Panc1 (cell line): ENCODE measurements at regions not wholly inside any gene's neighbourhood (a gene's known extent, or its start where the extent isn't known, plus 50 kb on each side); places are given as distances from the start of the nearest gene placed in this dataset.

Source experiments
- ATAC-seq: fragments of 200-7000 bp; cut with Tn5 transposase; 2 replicates; pipeline ENCODE4 v1.9.1; 2020; ENCODE audit warnings: mild to moderate bottlenecking, moderate library complexity
- BruUV-seq: library from RNA; stranded (reverse); fragments of 400-500 nt; replicated peaks from 2 replicates; lab custom pipeline; 2021; lab: Mats Ljungman, UMichigan
- CTCF ChIA-PET: fragments of 300-600 bp; sonication (Branson Sonifier 250); formaldehyde crosslinking; loops from one replicate; lab custom pipeline; 2022; ENCODE audit warnings: antibody characterized with exemption; lab: Charles Lee
- POLR2A ChIA-PET: fragments of 300-600 bp; sonication (Branson Sonifier 250); formaldehyde crosslinking; loops from one replicate; lab custom pipeline; 2022; ENCODE audit warnings: antibody characterized with exemption; lab: Charles Lee
- DNase-seq: peaks from one replicate; pipeline ENCODE4 v3.0.0-alpha.2; 2010; ENCODE audit warnings: low read depth, low spot score
- H3K27ac ChIP-seq: 2 replicates; pipeline ENCODE4 v1.5.1; 2011; ENCODE audit warnings: mild to moderate bottlenecking, low read length, inconsistent platforms
- H3K27me3 ChIP-seq: fragments of 200-500 bp; sonication (Bioruptor generic); 2 replicates; pipeline ENCODE4 v1.6.0; 2014; ENCODE audit warnings: low read length, inconsistent platforms; ENCODE audit not compliant: control insufficient read depth, insufficient read depth
- H3K36me3 ChIP-seq: fragments of 200-500 bp; sonication (Bioruptor generic); 2 replicates; pipeline ENCODE4 v1.5.1; 2014; ENCODE audit warnings: inconsistent platforms, mild to moderate bottlenecking, low read length, moderate library complexity; ENCODE audit not compliant: control insufficient read depth, insufficient read depth
- H3K4me1 ChIP-seq: 2 replicates; pipeline ENCODE4 v1.5.1; 2011; ENCODE audit warnings: inconsistent platforms, mild to moderate bottlenecking, low read length, moderate library complexity; ENCODE audit not compliant: control insufficient read depth, insufficient read depth
- H3K4me3 ChIP-seq, 2 experiments: 2 replicates each; pipeline ENCODE4 v1.5.1; 2011 to 2012; ENCODE audit warnings: low read depth in 2 of 2, low read length in 2 of 2, mild to moderate bottlenecking in 2 of 2, inconsistent platforms in 1 of 2, moderate library complexity in 1 of 2
- H3K9me3 ChIP-seq: fragments of 200-500 bp; sonication (Bioruptor generic); 2 replicates; pipeline ENCODE4 v1.5.1; 2014; ENCODE audit warnings: low read depth, mild to moderate bottlenecking, inconsistent platforms, low read length, moderate library complexity; ENCODE audit not compliant: control insufficient read depth, insufficient read depth
- CTCF ChIP-seq: fragments of 450-650 bp; IDR thresholded peaks from 2 replicates; pipeline ENCODE4 v1.5.1; 2017; ENCODE audit warnings: mild to moderate bottlenecking
- POLR2AphosphoS5 ChIP-seq: IDR thresholded peaks from 2 replicates; pipeline ENCODE4 v1.6.1; 2012; ENCODE audit warnings: mild to moderate bottlenecking, low read depth, low read length, moderate library complexity
- REST ChIP-seq, 2 experiments: IDR thresholded peaks; 2 replicates each; pipeline ENCODE4 v1.6.1; 2011 to 2012; ENCODE audit warnings: low read depth in 2 of 2, control low read depth in 1 of 2, low read length in 1 of 2, mild to moderate bottlenecking in 1 of 2, moderate library complexity in 1 of 2; ENCODE audit not compliant: insufficient read depth in 1 of 2
- SIN3A ChIP-seq: IDR thresholded peaks from 2 replicates; pipeline ENCODE4 v1.6.1; 2012; ENCODE audit warnings: low read depth, mild to moderate bottlenecking, low read length, moderate library complexity, borderline replicate concordance; ENCODE audit not compliant: insufficient read depth
- TCF7L2 ChIP-seq: IDR thresholded peaks from 2 replicates; pipeline ENCODE4 v1.6.1; 2011; ENCODE audit warnings: mild to moderate bottlenecking, low read depth, low read length, inconsistent platforms
- in situ Hi-C: cut with HindIII; loops from 2 replicates; pipeline ENCODE4 v1.10.0; 2016; ENCODE audit warnings: low sequenced_read_pairs, low pct_unique_long_range_greater_than_20kb
- intact Hi-C: fragments of 100-400 bp; cut with micrococcal nuclease; formaldehyde crosslinking; loops from one replicate; pipeline ENCODE4 v1.10.0; 2022; ENCODE audit not compliant: unreplicated experiment

DNA sequence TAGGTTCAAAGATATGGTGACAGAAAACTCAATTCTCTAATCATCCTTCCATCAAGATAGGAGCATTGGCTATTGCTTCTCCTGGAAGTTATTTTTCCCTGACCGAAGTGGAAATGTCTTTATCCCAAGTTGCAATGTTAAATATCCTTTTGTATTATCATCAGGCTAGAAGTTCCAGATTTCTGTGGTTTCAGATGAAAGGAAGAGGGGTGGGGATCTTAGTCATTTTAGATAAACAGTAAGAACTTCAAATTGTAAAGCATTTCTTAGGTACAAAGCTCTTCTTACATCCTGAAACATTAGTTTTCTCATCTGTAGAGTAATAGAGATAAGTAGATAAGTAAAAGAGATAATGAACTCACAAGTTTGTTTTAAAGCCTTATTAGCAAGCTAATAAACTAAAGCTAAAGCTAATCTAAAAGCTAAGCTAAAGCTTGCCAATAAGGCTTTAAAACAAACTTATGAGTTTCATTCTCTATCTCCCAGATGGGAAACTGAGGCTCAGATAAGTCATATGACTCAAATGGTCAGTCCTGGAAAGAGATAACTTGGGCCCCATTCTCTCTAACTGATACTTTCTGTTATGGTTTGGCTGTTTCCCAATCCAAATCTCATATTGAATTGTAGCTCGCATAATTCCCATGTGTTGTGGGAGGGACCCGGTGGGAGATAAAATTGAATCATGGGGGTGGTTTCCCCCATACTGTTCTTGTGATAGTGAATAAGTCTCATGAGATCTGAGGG, 99.2 kb upstream of the KCNK2 start:
- no peaks in the 10 kb centered on the region for H3K27me3 ChIP-seq
- in situ Hi-C loops (no loop called here), intact Hi-C loops (no loop called here)
- ATAC-seq (no peak), DNase-seq (no peak)
- no peak overlapping the region for H3K4me3 ChIP-seq
- POLR2A ChIA-PET: no interaction called here
- H3K36me3 ChIP-seq: no peaks in the 10 kb centered on the region
- no TSS peak for BruUV-seq
- TF ChIP-seq CTCF (no peak), POLR2AphosphoS5 (no peak), REST (IDR thresholded peaks at IDR 0.05; ENCODE audit: insufficient read depth in 1 of 2, low read depth in 2 of 2, low read length in 1 of 2) (no peak), TCF7L2 (no peak), SIN3A (no peak)
- H3K27ac ChIP-seq: no peak overlapping the region
- CTCF ChIA-PET: no interaction called here
- no peaks in the 10 kb centered on the region for H3K4me1 ChIP-seq
- no peaks in the 10 kb centered on the region for H3K9me3 ChIP-seq

GRCh38 chr1:214989341-214989740, 93.2 kb upstream of the KCNK2 start:
- TF ChIP-seq POLR2AphosphoS5 (no peak), TCF7L2 (no peak), SIN3A (no peak), REST (IDR thresholded peaks at IDR 0.05; ENCODE audit: insufficient read depth in 1 of 2, low read depth in 2 of 2, low read length in 1 of 2) (no peak), CTCF (no peak)
- Histone ChIP-seq H3K4me1 (no peaks in the 10 kb centered on the region), H3K27ac (no peak overlapping the region), H3K9me3 (no peaks in the 10 kb centered on the region), H3K4me3 (no peak overlapping the region), H3K27me3 (no peaks in the 10 kb centered on the region), H3K36me3 (no peaks in the 10 kb centered on the region)
- DNase-seq: no peak
- no TSS peak for BruUV-seq
- intact Hi-C loops: no loop called here
- ChIA-PET CTCF (no interaction called here), POLR2A (no interaction called here)
- ATAC-seq: no peak
- in situ Hi-C loops: no loop called here
